Upper lobe of left lung (tissue), 6 donors: ENCODE measurements at regions not wholly inside any gene's neighbourhood (a gene's known extent, or its start where the extent isn't known, plus 50 kb on each side); places are given as distances from the start of the nearest gene placed in this dataset.

Source experiments
- ATAC-seq, 2 donors: fragments of 200-7000 bp; cut with Tn5 transposase; one replicate each; pipeline ENCODE4 v1.9.1; 2022; ENCODE audit warnings: mild to moderate bottlenecking in 2 of 2, moderate library complexity in 2 of 2; ENCODE audit not compliant: low FRiP score in 2 of 2
- DNase-seq, 2 donors: peaks; one replicate each; pipeline ENCODE4 v3.0.0-alpha.2; 2019 to 2020
- H3K27ac ChIP-seq, 4 donors: fragments of 200-600 bp; sonication (generic); one replicate each; pipeline ENCODE4 v1.5.1; 2016 to 2019
- H3K27me3 ChIP-seq, 4 donors: fragments of 200-600 bp; sonication (generic); one replicate each; pipeline ENCODE4 v1.5.1; 2017 to 2019
- H3K36me3 ChIP-seq, 4 donors: fragments of 200-600 bp; sonication (generic); one replicate each; pipeline ENCODE4 v1.5.1; 2016 to 2019
- H3K4me1 ChIP-seq, 4 donors: fragments of 200-600 bp; sonication (generic); one replicate each; pipeline ENCODE4 v1.5.1; 2018 to 2019
- H3K4me3 ChIP-seq, 4 donors: fragments of 200-600 bp; sonication (generic); one replicate each; pipeline ENCODE4 v1.5.1; 2017 to 2019; ENCODE audit warnings: mild to moderate bottlenecking in 2 of 4, moderate library complexity in 1 of 4
- H3K9me3 ChIP-seq, 4 donors: fragments of 200-600 bp; sonication (generic); one replicate each; pipeline ENCODE4 v1.5.1; 2018 to 2019
- CTCF ChIP-seq, 6 experiments: fragments of 450-650 bp in 4 of 6; fragments of 200-600 bp in 2 of 6; sonication (generic) in 2 of 6; IDR thresholded peaks; one replicate each; pipeline ENCODE4 v1.5.1; 2016 to 2019; ENCODE audit warnings: antibody characterized with exemption in 6 of 6
- EP300 ChIP-seq, 4 donors: sonication (generic); formaldehyde crosslinking; IDR thresholded peaks; one replicate each; pipeline ENCODE4 v1.5.1; 2017; ENCODE audit warnings: antibody characterized with exemption in 4 of 4, control low read depth in 2 of 4
- POLR2A ChIP-seq, 4 donors: fragments of 450-650 bp; IDR thresholded peaks; one replicate each; pipeline ENCODE4 v1.5.1; 2016 to 2017; ENCODE audit warnings: antibody characterized with exemption in 4 of 4, mild to moderate bottlenecking in 2 of 4
- POLR2AphosphoS5 ChIP-seq, 2 donors: sonication (generic); formaldehyde crosslinking; IDR thresholded peaks; one replicate each; pipeline ENCODE4 v1.5.1; 2017; ENCODE audit warnings: antibody characterized with exemption in 2 of 2
- WGBS, 2 donors: methylation state at CpG; one replicate each; pipeline ENCODE4 v1.1.5; 2017 to 2018; 5-methylcytosine and 5-hydroxymethylcytosine counted together
- donor health status: DM: no; HTN: no; CAD: no; lungs with moderate emphysema.
- donor health status: DM: no; HTN: yes; CAD: no; lungs with severe emphysema.

- TF ChIP-seq POLR2AphosphoS5 (IDR thresholded peaks at IDR 0.05), result no peak
- TF ChIP-seq CTCF (IDR thresholded peaks at IDR 0.05), result no peak
- TF ChIP-seq EP300 (IDR thresholded peaks at IDR 0.05), result no peak
- no peak for TF ChIP-seq POLR2A (IDR thresholded peaks at IDR 0.05)
- no peak for DNase-seq
- no peak overlapping the region for H3K4me3 ChIP-seq
- H3K9me3 ChIP-seq, result no peaks in the 10 kb centered on the region
- no peak for ATAC-seq
- H3K27ac ChIP-seq, result no peak overlapping the region
- no peaks in the 10 kb centered on the region for H3K4me1 ChIP-seq
- no peaks in the 10 kb centered on the region for H3K36me3 ChIP-seq
- 50 to 70% methylated on average over 1 of the region's 1 CpG for WGBS, 2 donors
- no peaks in the 10 kb centered on the region for H3K27me3 ChIP-seq
Observed at GRCh38 chr6:165178056-165178455, 131.3 kb downstream of the C6orf118 start.

- TF ChIP-seq EP300 (IDR thresholded peaks at IDR 0.05) (no peak), POLR2AphosphoS5 (IDR thresholded peaks at IDR 0.05) (no peak), POLR2A (IDR thresholded peaks at IDR 0.05) (no peak), CTCF (IDR thresholded peaks at IDR 0.05) (no peak)
- Histone ChIP-seq H3K27me3 (no peaks in the 10 kb centered on the region), H3K27ac (no peak overlapping the region), H3K4me3 (no peak overlapping the region), H3K4me1 (no peaks in the 10 kb centered on the region), H3K36me3 (no peaks in the 10 kb centered on the region), H3K9me3 (no peaks in the 10 kb centered on the region)
- 81 to 98% methylated on average over 4 of the region's 4 CpGs for WGBS, 2 donors
- no peak for DNase-seq
- no peak for ATAC-seq
Observed at GRCh38 chr6:165173484-165173883, 135.9 kb downstream of the C6orf118 start.

- TF ChIP-seq POLR2AphosphoS5 (IDR thresholded peaks at IDR 0.05) (no peak), EP300 (IDR thresholded peaks at IDR 0.05) (no peak), POLR2A (IDR thresholded peaks at IDR 0.05) (no peak), CTCF (IDR thresholded peaks at IDR 0.05) (no peak)
Observed at GRCh38 chr6:165167861-165168260, 141.5 kb downstream of the C6orf118 start.

GRCh38 chr6:165167311-165167710 lies 142.1 kb downstream of the C6orf118 start:
- Histone ChIP-seq H3K27me3 (no peaks in the 10 kb centered on the region), H3K4me3 (no peak overlapping the region), H3K27ac (no peak overlapping the region), H3K4me1 (no peaks in the 10 kb centered on the region), H3K9me3 (peaks cover 0 to 13% (median 4%) of the 10 kb centered on the region in 4 donors), H3K36me3 (no peaks in the 10 kb centered on the region)
- WGBS, 2 donors, result 25 to 67% methylated on average over 2 of the region's 2 CpGs
- DNase-seq, result no peak
- no peak for ATAC-seq
- TF ChIP-seq EP300 (IDR thresholded peaks at IDR 0.05), result no peak
- no peak for TF ChIP-seq CTCF (IDR thresholded peaks at IDR 0.05)
- TF ChIP-seq POLR2A (IDR thresholded peaks at IDR 0.05), result no peak
- no peak for TF ChIP-seq POLR2AphosphoS5 (IDR thresholded peaks at IDR 0.05)

More at GRCh38 chr6:165167861-165168260, 141.5 kb downstream of the C6orf118 start:
- no peak for DNase-seq
- H3K27ac ChIP-seq, result no peak overlapping the region
- ATAC-seq, result no peak
- 83 to 91% methylated on average over 4 of the region's 4 CpGs for WGBS, 2 donors
- no peaks in the 10 kb centered on the region for H3K27me3 ChIP-seq
- peaks cover 0 to 13% (median 4%) of the 10 kb centered on the region in 4 donors for H3K9me3 ChIP-seq
- no peak overlapping the region for H3K4me3 ChIP-seq
- H3K4me1 ChIP-seq, result no peaks in the 10 kb centered on the region
- no peaks in the 10 kb centered on the region for H3K36me3 ChIP-seq

GRCh38 chr6:165163519-165163918 lies 145.9 kb downstream of the C6orf118 start:
- no peak for ATAC-seq

More at GRCh38 chr6:165163519-165163918, 145.9 kb downstream of the C6orf118 start:
- H3K4me3 ChIP-seq, result no peak overlapping the region
- no peak for TF ChIP-seq POLR2A (IDR thresholded peaks at IDR 0.05)
- no peak for TF ChIP-seq EP300 (IDR thresholded peaks at IDR 0.05)
- TF ChIP-seq CTCF (IDR thresholded peaks at IDR 0.05), result no peak
- no peak for TF ChIP-seq POLR2AphosphoS5 (IDR thresholded peaks at IDR 0.05)
- DNase-seq, result no peak
- no peaks in the 10 kb centered on the region for H3K4me1 ChIP-seq
- no peaks in the 10 kb centered on the region for H3K27me3 ChIP-seq
- H3K36me3 ChIP-seq, result no peaks in the 10 kb centered on the region
- H3K27ac ChIP-seq, result no peak overlapping the region
- H3K9me3 ChIP-seq, result peaks cover 0 to 13% (median 4%) of the 10 kb centered on the region in 4 donors
- 94 to 100% methylated on average over 1 of the region's 1 CpG for WGBS, 2 donors
